ENCODE measurements at regions not wholly inside any gene's neighbourhood (a gene's known extent, or its start where the extent isn't known, plus 50 kb on each side); places are given as distances from the start of the nearest gene placed in this dataset.
"Not testable (repeated sequence)": the region's sequence is repeated elsewhere in the genome, so short reads cannot be mapped to it uniquely, and the experiment has no call there.

DNA sequence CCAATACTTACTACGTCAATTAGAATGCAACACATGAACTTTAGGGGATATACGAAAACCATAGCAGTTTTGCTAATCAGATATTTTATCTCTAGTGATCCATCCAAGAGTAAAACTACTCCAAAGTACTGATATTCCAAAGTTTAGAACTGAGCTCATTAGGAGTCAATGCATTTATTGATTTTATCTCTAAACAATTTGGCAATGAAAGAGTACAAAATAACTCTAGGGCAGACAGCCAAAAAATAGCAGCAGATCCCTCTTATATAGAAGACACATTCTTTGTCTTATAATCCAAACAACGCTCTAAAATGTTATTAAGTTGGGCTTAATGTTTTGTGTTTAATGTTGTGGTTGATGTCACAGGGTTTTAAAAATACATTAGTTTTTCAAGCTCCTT is 923.9 kb upstream of the MAN1A1 start:
- ChIA-PET POLR2A (no interaction called here), CTCF (no interaction called here)
- Histone ChIP-seq H3K27me3 (ENCODE audit: control insufficient read depth, insufficient read depth, low read length) (no peaks in the 10 kb centered on the region), H3K4me3 (ENCODE audit: low read depth, low read length) (no peak overlapping the region), H3K27ac (ENCODE audit: low read depth, low read length) (no peak overlapping the region), H3K9me3 (ENCODE audit: control insufficient read depth, insufficient read depth, low read length) (peaks cover 7% of the 10 kb centered on the region)
- TF ChIP-seq, protein P1, sequence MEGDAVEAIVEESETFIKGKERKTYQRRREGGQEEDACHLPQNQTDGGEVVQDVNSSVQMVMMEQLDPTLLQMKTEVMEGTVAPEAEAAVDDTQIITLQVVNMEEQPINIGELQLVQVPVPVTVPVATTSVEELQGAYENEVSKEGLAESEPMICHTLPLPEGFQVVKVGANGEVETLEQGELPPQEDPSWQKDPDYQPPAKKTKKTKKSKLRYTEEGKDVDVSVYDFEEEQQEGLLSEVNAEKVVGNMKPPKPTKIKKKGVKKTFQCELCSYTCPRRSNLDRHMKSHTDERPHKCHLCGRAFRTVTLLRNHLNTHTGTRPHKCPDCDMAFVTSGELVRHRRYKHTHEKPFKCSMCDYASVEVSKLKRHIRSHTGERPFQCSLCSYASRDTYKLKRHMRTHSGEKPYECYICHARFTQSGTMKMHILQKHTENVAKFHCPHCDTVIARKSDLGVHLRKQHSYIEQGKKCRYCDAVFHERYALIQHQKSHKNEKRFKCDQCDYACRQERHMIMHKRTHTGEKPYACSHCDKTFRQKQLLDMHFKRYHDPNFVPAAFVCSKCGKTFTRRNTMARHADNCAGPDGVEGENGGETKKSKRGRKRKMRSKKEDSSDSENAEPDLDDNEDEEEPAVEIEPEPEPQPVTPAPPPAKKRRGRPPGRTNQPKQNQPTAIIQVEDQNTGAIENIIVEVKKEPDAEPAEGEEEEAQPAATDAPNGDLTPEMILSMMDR (IDR thresholded peaks at IDR 0.05; ENCODE audit: low read depth, low read length): no peak
- DNase-seq (ENCODE audit: low read depth, low spot score): no peak

DNA sequence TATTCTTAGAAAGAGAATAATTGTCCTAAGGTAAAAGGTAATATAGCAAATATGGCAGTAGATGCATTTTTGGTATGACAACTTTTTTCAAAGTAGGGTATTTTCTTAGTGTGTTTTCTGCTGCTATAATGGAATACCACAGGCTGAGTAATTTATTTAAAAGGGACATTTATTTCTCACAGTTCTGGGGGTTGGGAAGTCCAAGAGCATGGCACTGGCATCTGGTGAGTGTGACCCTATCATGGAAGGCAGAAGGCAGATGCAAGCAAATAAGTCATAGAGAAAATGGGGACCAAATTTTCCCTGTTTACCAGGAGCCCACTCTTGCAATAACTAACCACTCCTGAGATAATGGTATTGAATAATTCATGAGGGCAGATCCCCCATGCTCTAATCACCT is 922.5 kb upstream of the MAN1A1 start:
- TF ChIP-seq, protein P1 (IDR thresholded peaks at IDR 0.05; ENCODE audit: low read depth, low read length): no peak
- Histone ChIP-seq H3K4me3 (ENCODE audit: low read depth, low read length) (no peak overlapping the region), H3K27ac (ENCODE audit: low read depth, low read length) (no peak overlapping the region), H3K9me3 (ENCODE audit: control insufficient read depth, insufficient read depth, low read length) (peaks cover 9% of the 10 kb centered on the region), H3K27me3 (ENCODE audit: control insufficient read depth, insufficient read depth, low read length) (no peaks in the 10 kb centered on the region)
- CTCF ChIA-PET: no interaction called here
- no peak for DNase-seq (ENCODE audit: low read depth, low spot score)
- POLR2A ChIA-PET: no interaction called here

DNA sequence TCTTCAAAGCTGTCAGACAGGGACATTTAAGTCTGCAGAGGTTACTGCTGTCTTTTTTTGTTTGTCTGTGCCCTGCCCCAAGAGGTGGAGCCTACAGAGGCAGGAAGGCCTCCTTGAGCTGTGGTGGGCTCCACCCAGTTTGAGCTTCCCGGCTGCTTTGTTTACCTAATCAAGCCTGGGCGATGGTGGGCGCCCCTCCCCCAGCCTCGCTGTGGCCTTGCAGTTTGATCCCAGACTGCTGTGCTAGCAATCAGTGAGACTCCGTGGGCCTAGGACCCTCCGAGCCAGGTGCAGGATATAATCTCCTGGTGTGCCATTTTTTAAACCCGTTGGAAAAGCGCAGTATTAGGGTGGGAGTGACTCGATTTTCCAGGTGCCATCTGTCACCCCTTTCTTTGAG is 918.7 kb upstream of the MAN1A1 start:
- CTCF ChIA-PET; H3K4me3 ChIP-seq (ENCODE audit: low read depth, low read length); POLR2A ChIA-PET; H3K9me3 ChIP-seq (ENCODE audit: control insufficient read depth, insufficient read depth, low read length); H3K27ac ChIP-seq (ENCODE audit: low read depth, low read length); H3K27me3 ChIP-seq (ENCODE audit: control insufficient read depth, insufficient read depth, low read length); DNase-seq (ENCODE audit: low read depth, low spot score): not testable (repeated sequence)

DNA sequence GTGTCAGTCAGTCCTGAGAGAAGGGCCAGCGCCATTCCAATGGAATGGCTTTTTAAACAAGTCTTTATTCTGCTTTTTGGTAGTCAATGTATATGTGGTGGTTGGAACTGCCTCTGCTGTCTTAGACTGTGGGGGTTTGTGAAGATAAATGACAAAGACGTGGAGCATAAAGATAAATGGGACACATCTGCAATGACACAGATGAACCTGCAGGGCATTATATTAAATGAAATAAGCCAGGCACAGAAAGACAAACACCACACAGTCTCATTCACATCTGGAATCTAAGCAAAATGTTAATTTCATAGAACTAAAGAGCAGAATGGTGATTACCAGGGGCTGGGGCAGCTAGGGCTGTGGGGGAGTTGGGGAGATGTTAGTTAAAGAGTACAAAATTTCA is 912.8 kb upstream of the MAN1A1 start:
- Histone ChIP-seq H3K4me3 (ENCODE audit: low read depth, low read length) (no peak overlapping the region), H3K27ac (ENCODE audit: low read depth, low read length) (no peak overlapping the region), H3K9me3 (ENCODE audit: control insufficient read depth, insufficient read depth, low read length) (no peaks in the 10 kb centered on the region; the same call in 1 of the 2 replicates), H3K27me3 (ENCODE audit: control insufficient read depth, insufficient read depth, low read length) (no peaks in the 10 kb centered on the region)
- ChIA-PET CTCF (no interaction called here), POLR2A (no interaction called here)
- DNase-seq (ENCODE audit: low read depth, low spot score): no peak
- TF ChIP-seq, protein P1 (IDR thresholded peaks at IDR 0.05; ENCODE audit: low read depth, low read length): no peak

DNA sequence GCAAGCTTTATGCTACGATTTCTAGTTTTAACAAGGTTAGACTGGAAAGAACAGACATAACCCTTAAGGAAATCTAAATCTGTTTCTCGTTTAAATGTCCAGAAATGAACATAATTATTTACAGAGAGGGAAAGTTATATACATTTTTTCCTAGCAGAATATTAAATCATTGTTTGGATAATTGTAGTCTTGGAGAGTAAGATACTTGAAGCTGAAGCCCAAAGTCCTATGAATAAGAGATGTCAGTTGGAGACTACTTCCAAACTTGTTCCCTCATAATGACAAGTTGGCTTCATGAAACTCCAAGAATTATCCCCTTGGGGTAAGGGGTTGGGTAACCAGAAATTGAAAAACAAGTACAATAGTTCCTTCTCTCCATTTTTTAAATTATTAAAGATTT is 911.1 kb upstream of the MAN1A1 start:
- TF ChIP-seq, protein P1 (IDR thresholded peaks at IDR 0.05; ENCODE audit: low read depth, low read length): no peak
- Histone ChIP-seq H3K27ac (ENCODE audit: low read depth, low read length) (no peak overlapping the region), H3K4me3 (ENCODE audit: low read depth, low read length) (no peak overlapping the region), H3K9me3 (ENCODE audit: control insufficient read depth, insufficient read depth, low read length) (no peaks in the 10 kb centered on the region; the same call in 1 of the 2 replicates), H3K27me3 (ENCODE audit: control insufficient read depth, insufficient read depth, low read length) (no peaks in the 10 kb centered on the region)
- DNase-seq (ENCODE audit: low read depth, low spot score): no peak
- ChIA-PET CTCF (no interaction called here), POLR2A (no interaction called here)

DNA sequence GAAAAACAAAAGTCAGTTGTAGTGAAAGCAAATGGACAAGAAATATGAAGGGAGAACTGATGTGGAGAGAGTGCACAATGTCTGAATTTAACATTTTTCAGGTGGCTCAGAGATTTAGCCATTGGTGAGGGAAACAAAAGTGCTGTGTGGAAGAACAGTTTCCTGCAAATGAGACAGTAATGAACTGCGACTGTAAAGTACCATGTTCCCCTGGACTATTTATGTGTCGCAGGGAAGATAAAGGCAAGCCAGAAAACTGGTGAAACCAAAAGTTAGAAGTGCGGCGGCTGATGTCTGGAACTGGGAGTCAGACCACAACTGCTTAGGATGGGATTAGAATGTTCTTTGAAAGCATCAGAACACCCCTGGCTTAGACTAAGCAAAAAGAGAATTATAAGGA is 905.1 kb upstream of the MAN1A1 start:
- no peak overlapping the region for H3K4me3 ChIP-seq (ENCODE audit: low read depth, low read length)
- H3K9me3 ChIP-seq (ENCODE audit: control insufficient read depth, insufficient read depth, low read length): no peaks in the 10 kb centered on the region; the same call in 1 of the 2 replicates
- no peak for DNase-seq (ENCODE audit: low read depth, low spot score)

More for the DNA sequence above, 905.1 kb upstream of the MAN1A1 start:
- ChIA-PET POLR2A (no interaction called here), CTCF (no interaction called here)
- Histone ChIP-seq H3K27ac (ENCODE audit: low read depth, low read length) (no peak overlapping the region), H3K27me3 (ENCODE audit: control insufficient read depth, insufficient read depth, low read length) (no peaks in the 10 kb centered on the region)
- TF ChIP-seq, protein P1 (IDR thresholded peaks at IDR 0.05; ENCODE audit: low read depth, low read length): no peak

Data from AG04450 (cell line).